ENCODE measurements at regions not wholly inside any gene's neighbourhood (a gene's known extent, or its start where the extent isn't known, plus 50 kb on each side); places are given as distances from the start of the nearest gene placed in this dataset.

DNA sequence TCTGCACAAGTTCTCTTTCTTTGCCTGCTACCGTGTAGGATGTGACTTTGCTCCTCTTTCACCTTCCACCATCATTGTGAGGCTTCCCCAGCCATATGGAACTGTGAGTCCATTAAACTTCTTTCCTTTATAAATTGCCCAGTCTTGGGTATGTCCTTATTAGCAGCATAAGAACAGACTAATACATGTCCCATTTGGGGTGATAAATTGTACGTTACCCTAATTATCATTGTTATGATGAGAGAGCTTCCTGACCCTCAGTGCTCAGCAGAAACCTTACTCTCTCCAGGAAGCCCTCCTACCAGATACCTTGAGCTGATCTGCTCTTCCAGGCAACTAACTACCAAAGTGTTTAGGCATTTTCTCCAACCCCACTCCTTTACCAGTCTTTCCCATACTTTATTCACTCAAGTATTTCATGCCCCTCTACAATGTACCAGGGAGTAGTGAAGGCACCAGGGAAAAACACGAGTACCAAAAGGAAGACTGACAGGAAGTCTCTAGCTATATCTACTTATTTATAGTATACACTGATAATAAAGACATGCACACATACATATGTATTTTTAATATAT lies 196.2 kb downstream of the MYCN start:
- DNase-seq, result no peak
- H3K4me1 ChIP-seq, result no peaks in the 10 kb centered on the region
- no peaks in the 10 kb centered on the region for H3K9me3 ChIP-seq
- WGBS, 2 donors, result 87 to 92% methylated on average over 3 of the region's 3 CpGs
- no peak for TF ChIP-seq POLR2A (IDR thresholded peaks at IDR 0.05)
- TF ChIP-seq, protein P1, sequence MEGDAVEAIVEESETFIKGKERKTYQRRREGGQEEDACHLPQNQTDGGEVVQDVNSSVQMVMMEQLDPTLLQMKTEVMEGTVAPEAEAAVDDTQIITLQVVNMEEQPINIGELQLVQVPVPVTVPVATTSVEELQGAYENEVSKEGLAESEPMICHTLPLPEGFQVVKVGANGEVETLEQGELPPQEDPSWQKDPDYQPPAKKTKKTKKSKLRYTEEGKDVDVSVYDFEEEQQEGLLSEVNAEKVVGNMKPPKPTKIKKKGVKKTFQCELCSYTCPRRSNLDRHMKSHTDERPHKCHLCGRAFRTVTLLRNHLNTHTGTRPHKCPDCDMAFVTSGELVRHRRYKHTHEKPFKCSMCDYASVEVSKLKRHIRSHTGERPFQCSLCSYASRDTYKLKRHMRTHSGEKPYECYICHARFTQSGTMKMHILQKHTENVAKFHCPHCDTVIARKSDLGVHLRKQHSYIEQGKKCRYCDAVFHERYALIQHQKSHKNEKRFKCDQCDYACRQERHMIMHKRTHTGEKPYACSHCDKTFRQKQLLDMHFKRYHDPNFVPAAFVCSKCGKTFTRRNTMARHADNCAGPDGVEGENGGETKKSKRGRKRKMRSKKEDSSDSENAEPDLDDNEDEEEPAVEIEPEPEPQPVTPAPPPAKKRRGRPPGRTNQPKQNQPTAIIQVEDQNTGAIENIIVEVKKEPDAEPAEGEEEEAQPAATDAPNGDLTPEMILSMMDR (IDR thresholded peaks at IDR 0.05), result no peak
- no peaks in the 10 kb centered on the region for H3K36me3 ChIP-seq
- H3K4me3 ChIP-seq (replicated peaks in 1 of 3), result no peak overlapping the region
- intact Hi-C loops (cut with DNase I), result no loop called here
- no peaks in the 10 kb centered on the region for H3K27me3 ChIP-seq
- no peak overlapping the region for H3K27ac ChIP-seq

DNA sequence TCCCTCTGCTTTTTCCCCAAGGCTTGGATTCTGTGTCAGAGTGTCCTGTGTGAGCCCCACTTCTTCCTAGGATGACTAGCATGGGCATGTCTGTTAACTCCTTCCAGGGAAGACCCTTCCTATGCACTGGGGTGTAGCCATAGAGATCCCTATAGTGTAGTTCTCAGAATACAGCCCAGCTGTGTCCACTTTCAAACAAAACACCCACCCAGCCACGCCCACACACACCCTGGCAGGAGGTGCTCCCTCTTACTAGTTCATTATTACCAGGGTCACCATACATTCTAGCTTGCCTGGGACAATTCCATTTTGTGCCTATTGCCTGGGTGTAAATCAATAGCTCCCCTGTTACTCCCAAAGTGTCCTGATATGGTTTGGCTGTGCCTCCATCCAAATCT lies 195.6 kb downstream of the MYCN start:
- Histone ChIP-seq H3K4me3 (replicated peaks in 1 of 3) (no peak overlapping the region), H3K27ac (no peak overlapping the region), H3K4me1 (no peaks in the 10 kb centered on the region), H3K9me3 (no peaks in the 10 kb centered on the region), H3K27me3 (no peaks in the 10 kb centered on the region), H3K36me3 (no peaks in the 10 kb centered on the region)
- TF ChIP-seq POLR2A (IDR thresholded peaks at IDR 0.05), result no peak
- TF ChIP-seq, protein P1 (IDR thresholded peaks at IDR 0.05), result no peak
- intact Hi-C loops (cut with DNase I), result no loop called here
- 67 to 72% methylated on average over 1 of the region's 1 CpG for WGBS, 2 donors
- no peak for DNase-seq

DNA sequence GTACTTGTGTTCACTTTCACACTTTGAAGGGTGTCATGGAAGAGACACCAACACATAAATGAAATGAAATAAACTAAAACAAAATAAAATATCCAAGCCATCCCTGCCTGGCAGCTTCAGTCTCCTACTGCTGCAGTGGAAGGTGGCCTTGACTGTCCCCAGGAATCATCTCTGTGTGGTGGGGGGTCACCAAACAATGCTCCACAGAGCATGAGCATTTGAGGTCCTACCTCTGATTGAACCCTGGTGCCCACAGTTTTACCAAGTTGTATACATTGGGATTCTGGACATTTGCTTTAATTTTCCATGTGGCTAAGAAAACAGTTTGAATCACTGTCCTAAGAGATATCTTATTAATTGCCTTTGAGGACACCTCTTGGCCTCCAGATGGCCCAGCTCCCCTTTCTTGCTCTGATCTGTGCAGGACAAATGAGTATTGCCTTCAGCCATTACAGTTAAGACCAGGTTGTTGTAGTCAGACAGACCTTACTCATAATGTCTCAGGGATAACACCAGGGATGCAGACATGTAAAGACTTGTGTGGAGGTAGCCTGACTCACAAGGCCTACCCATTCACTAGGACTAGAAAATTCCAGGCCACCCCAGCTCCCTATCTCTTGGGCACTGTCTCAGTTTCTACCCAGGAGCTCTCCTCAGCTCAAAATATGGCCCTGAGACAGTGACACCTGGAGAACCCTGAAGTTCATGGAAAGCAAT lies 195.0 kb downstream of the MYCN start:
- no peak overlapping the region for H3K27ac ChIP-seq
- no peaks in the 10 kb centered on the region for H3K36me3 ChIP-seq
- no peaks in the 10 kb centered on the region for H3K27me3 ChIP-seq
- intact Hi-C loops (cut with DNase I), result no loop called here
- H3K9me3 ChIP-seq, result no peaks in the 10 kb centered on the region
- H3K4me3 ChIP-seq (replicated peaks in 1 of 3), result no peak overlapping the region
- no peaks in the 10 kb centered on the region for H3K4me1 ChIP-seq
- TF ChIP-seq, protein P1 (IDR thresholded peaks at IDR 0.05), result no peak
- no peak for TF ChIP-seq POLR2A (IDR thresholded peaks at IDR 0.05)
- DNase-seq, result no peak

DNA sequence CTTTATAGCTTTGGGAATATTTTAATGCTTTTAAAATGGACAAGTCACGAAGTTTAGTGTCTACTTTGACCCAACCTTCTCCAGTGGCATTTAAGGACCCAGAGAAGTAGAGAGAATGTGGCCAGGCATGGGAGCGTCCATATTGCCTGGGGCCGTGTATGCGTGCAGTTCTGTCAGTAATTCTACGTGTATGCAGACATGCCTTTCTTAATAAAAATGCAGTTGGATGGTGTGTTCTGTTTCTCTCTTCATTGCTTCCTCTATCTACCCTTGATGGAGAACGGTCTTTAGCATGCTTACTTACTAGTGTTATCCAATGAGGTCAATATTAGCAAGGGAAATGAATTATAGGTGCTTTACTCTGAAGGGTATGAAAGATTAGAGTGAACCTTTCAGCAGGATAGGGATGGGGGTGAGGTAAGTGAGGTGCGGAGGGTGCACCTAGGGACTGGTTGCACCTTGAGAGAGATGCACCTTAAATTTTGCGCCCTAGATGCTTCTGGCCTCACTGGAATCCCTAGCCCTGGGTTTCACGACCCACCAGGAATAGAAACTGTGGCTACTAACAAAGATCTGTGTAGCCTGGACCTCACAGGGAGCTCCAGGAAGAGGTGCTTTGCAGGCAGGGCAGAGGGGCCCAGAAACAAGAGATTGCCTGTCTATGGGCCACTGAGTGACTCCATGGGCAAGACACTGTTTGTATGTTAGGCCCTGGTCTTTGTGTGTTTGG lies 194.3 kb downstream of the MYCN start:
- H3K4me1 ChIP-seq, result no peaks in the 10 kb centered on the region
- intact Hi-C loops (cut with DNase I), result no loop called here
- H3K27ac ChIP-seq, result no peak overlapping the region
- TF ChIP-seq, protein P1 (IDR thresholded peaks at IDR 0.05), result no peak
- no peak for TF ChIP-seq POLR2A (IDR thresholded peaks at IDR 0.05)
- H3K9me3 ChIP-seq, result no peaks in the 10 kb centered on the region
- WGBS, 2 donors, result 95% methylated on average over 9 of the region's 9 CpGs
- no peaks in the 10 kb centered on the region for H3K27me3 ChIP-seq
- no peak for DNase-seq
- no peaks in the 10 kb centered on the region for H3K36me3 ChIP-seq
- no peak overlapping the region for H3K4me3 ChIP-seq (replicated peaks in 1 of 3)

DNA sequence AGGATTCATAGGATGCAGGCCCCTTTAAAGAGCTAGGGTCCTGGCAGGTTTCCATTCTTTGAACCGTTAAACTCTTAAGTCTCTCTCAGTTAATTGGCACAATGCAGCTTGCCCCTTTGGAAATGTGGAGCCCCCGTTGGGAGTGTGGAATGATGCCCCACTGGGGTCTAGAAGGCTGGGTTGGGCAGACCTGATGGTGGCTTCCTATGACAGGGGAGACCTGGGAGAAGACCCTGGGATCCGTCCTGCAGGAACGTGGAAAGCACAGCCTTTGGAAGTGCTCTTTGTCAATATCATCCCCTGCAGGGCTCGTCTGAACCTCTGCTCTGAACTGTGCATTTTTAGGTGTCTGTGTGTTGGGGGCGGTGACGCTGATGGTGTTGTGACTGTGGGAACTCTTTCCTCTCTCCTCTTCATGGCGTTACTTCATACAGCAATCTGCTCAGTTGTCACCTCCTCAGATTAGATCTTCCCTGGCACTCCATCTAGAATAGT lies 190.6 kb downstream of the MYCN start:
- Histone ChIP-seq H3K4me1 (no peaks in the 10 kb centered on the region), H3K4me3 (replicated peaks in 1 of 3) (no peak overlapping the region), H3K36me3 (no peaks in the 10 kb centered on the region), H3K27ac (no peak overlapping the region), H3K9me3 (no peaks in the 10 kb centered on the region), H3K27me3 (no peaks in the 10 kb centered on the region)
- intact Hi-C loops (cut with DNase I), result no loop called here
- no peak for DNase-seq
- TF ChIP-seq POLR2A (IDR thresholded peaks at IDR 0.05), result no peak
- TF ChIP-seq, protein P1 (IDR thresholded peaks at IDR 0.05), result no peak
- 67 to 70% methylated on average over 8 of the region's 8 CpGs for WGBS, 2 donors

All from thyroid gland (tissue), 4 donors.